ENCODE measurements at regions not wholly inside any gene's neighbourhood (a gene's known extent, or its start where the extent isn't known, plus 50 kb on each side); places are given as distances from the start of the nearest gene placed in this dataset.
A peak's percentile ranks its signal among the peaks of the same experiment; 100 is the strongest.

DNA sequence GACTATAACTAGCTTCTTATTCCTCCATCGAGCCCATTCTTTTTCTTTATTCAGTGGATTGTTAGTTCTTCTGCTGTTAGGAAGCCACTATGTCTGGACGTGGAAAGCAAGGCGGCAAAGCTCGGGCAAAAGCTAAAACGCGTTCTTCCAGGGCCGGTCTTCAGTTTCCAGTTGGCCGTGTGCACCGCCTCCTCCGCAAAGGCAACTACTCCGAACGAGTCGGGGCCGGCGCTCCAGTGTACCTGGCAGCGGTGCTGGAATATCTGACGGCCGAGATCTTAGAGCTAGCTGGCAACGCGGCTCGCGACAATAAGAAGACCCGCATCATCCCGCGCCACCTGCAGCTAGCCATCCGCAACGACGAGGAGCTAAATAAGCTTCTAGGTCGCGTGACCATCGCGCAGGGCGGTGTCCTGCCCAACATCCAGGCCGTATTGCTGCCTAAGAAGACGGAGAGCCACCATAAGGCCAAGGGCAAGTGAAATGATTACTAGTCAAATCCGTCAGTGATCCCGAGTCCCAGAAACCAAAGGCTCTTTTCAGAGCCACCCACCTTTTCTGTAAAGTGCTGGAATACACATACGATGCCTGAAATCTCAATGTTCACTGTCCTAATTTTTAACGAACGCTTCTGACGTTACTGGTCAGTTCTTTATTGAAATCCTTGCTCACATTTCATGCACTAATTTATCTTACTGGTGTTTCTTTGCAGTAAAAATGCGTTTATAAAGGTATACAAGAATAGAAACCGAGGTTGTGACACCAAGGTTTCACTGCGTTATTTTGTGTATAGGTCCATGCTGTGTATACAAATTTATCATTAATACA is 129.9 kb downstream of the HFE start:
- H3K27ac ChIP-seq = peak overlapping the region; percentile 84 to 99 (median 96)
- no peaks in the 10 kb centered on the region for H3K36me3 ChIP-seq
- peaks cover 0 to 4% (median 0%) of the 10 kb centered on the region in 4 donors for H3K4me1 ChIP-seq
- no peaks in the 10 kb centered on the region for H3K27me3 ChIP-seq
- TF ChIP-seq, protein P1, sequence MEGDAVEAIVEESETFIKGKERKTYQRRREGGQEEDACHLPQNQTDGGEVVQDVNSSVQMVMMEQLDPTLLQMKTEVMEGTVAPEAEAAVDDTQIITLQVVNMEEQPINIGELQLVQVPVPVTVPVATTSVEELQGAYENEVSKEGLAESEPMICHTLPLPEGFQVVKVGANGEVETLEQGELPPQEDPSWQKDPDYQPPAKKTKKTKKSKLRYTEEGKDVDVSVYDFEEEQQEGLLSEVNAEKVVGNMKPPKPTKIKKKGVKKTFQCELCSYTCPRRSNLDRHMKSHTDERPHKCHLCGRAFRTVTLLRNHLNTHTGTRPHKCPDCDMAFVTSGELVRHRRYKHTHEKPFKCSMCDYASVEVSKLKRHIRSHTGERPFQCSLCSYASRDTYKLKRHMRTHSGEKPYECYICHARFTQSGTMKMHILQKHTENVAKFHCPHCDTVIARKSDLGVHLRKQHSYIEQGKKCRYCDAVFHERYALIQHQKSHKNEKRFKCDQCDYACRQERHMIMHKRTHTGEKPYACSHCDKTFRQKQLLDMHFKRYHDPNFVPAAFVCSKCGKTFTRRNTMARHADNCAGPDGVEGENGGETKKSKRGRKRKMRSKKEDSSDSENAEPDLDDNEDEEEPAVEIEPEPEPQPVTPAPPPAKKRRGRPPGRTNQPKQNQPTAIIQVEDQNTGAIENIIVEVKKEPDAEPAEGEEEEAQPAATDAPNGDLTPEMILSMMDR (IDR thresholded peaks at IDR 0.05) = peak in 4 of 6 experiments; percentile 23 to 73 (median 62)
- TF ChIP-seq POLR2A (IDR thresholded peaks at IDR 0.05) = no peak
- peak; percentile 82 to 93 (median 89) for DNase-seq
- H3K4me3 ChIP-seq = peak overlapping the region; percentile 42 to 70 (median 64)
- no peaks in the 10 kb centered on the region for H3K9me3 ChIP-seq

DNA sequence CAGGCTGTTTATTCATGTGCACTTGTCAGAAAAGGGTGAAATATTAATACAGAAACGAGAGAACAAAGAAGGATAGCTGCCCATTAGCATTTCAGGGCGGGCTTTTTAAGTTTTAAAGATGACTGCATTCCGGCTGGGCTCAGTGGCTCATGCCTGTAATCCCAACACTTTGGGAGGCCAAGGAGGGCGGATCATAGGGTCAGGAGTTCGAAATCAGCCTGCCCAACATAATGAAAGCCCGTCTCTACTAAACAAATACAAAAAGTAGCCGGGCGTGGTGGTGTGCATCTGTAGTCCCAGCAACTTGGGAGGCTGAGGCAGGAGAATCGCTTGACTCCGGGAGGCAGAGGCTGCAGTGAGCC is 130.5 kb downstream of the HFE start:
- Histone ChIP-seq H3K27ac (peak overlapping the region; percentile 84 to 99 (median 96)), H3K9me3 (no peaks in the 10 kb centered on the region), H3K36me3 (no peaks in the 10 kb centered on the region), H3K4me1 (peaks cover 0 to 4% (median 0%) of the 10 kb centered on the region in 4 donors), H3K4me3 (peak overlapping the region in 3 of 4 donors; percentile 42 to 70 (median 62)), H3K27me3 (no peaks in the 10 kb centered on the region)
- TF ChIP-seq, protein P1 (IDR thresholded peaks at IDR 0.05) = no peak
- no peak for TF ChIP-seq POLR2A (IDR thresholded peaks at IDR 0.05)
- DNase-seq = no peak

DNA sequence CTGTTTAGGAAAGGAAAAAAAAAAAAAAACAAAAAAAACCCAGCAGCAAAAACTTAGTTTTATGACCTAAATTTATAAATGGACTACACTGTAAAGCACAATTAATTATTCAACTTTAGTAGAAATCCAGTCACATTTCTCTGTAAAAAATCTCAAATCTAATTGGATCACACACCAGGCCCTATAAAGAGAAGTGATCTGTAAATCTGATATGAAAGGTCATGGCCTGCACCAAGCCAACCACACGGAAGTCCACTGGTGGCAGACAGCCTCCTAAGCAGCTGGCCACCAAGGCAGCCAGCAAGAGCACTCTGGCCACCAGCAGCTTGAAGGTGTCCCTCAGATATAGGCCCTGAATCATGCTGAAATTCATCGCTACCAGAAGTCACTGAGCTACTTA is 131.6 kb downstream of the HFE start:
- Histone ChIP-seq H3K27me3 (no peaks in the 10 kb centered on the region), H3K4me1 (peaks cover 0 to 4% (median 0%) of the 10 kb centered on the region in 4 donors), H3K36me3 (no peaks in the 10 kb centered on the region), H3K4me3 (no peak overlapping the region), H3K9me3 (no peaks in the 10 kb centered on the region), H3K27ac (no peak overlapping the region)
- TF ChIP-seq, protein P1 (IDR thresholded peaks at IDR 0.05) = no peak
- no peak for TF ChIP-seq POLR2A (IDR thresholded peaks at IDR 0.05)
- DNase-seq = no peak

DNA sequence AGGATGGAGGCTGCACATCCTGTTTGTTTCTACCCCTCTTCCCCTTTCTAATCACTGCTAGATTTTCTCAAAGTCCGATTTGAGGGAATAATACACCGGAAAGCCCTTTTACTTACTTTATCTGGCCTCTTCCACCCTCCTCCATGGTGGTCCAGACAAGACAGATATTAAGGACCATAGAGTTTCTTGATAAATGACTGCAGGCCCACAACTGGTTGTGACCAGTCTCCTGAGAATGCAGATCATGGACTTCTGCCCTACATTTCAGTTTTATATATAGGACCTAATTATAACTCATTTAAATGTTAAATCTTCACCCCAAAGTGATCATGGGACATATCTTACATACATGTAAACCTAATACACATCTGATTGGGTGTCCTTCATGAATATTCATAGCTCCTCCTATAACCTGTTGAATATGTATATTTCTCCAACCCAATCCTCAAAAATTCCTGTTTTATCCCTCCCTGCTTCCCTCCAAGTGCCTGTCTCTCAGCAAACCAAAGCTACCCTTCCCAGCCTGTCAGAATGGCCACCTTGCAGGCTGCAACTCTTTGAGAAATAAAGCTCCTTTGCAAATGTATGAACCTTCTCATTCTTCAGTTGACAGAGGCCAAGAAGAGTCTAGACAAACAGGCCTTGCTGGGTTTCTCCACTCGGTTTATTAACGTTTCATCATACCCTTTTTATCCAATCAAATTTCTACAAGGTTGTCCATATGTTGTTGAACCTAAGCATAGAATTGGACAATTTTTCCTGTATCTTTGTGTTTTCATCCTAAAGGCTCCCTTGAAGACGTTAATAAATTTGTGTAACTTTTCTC is 133.1 kb downstream of the HFE start:
- Histone ChIP-seq H3K27me3 (no peaks in the 10 kb centered on the region), H3K36me3 (peaks cover 0 to 5% (median 0%) of the 10 kb centered on the region in 3 donors), H3K27ac (no peak overlapping the region), H3K4me3 (no peak overlapping the region), H3K9me3 (peaks cover 0 to 5% (median 0%) of the 10 kb centered on the region in 4 donors), H3K4me1 (peaks cover 0 to 4% (median 0%) of the 10 kb centered on the region in 4 donors)
- no peak for DNase-seq
- TF ChIP-seq POLR2A (IDR thresholded peaks at IDR 0.05) = no peak

- H3K4me1 ChIP-seq = peaks cover 0 to 4% (median 0%) of the 10 kb centered on the region in 4 donors
- peaks cover 0 to 5% (median 0%) of the 10 kb centered on the region in 4 donors for H3K9me3 ChIP-seq
- no peaks in the 10 kb centered on the region for H3K27me3 ChIP-seq
- TF ChIP-seq, protein P1 (IDR thresholded peaks at IDR 0.05) = no peak
- TF ChIP-seq POLR2A (IDR thresholded peaks at IDR 0.05) = no peak
- H3K4me3 ChIP-seq = no peak overlapping the region
- no peak overlapping the region for H3K27ac ChIP-seq
- H3K36me3 ChIP-seq = peaks cover 0 to 5% (median 0%) of the 10 kb centered on the region in 3 donors
- DNase-seq = no peak
These were observed 134.0 kb downstream of the HFE start for GRCh38 chr6:26221186-26221585.
